ENCODE measurements at regions not wholly inside any gene's neighbourhood (a gene's known extent, or its start where the extent isn't known, plus 50 kb on each side); places are given as distances from the start of the nearest gene placed in this dataset.

DNA sequence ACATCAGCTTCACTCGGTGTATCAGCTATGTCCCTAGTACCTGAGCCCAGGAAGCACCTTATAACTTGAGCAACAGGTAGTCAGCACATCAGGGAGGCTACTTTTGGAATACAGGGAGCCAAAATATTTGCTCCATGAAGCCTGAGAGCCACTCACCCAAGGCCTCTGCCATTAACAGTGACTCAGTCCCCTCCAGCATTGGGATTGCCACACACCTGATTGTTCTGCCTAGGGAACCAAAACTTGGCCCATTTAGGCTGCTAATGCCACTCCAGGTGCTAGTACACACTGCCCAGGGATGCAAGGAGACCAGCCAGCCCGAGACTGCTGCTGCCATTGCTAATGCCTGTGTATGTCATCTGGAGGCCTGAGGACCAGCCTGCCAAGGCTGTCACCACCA is 773.6 kb upstream of the TENM4 start:
- TF ChIP-seq, protein P1, sequence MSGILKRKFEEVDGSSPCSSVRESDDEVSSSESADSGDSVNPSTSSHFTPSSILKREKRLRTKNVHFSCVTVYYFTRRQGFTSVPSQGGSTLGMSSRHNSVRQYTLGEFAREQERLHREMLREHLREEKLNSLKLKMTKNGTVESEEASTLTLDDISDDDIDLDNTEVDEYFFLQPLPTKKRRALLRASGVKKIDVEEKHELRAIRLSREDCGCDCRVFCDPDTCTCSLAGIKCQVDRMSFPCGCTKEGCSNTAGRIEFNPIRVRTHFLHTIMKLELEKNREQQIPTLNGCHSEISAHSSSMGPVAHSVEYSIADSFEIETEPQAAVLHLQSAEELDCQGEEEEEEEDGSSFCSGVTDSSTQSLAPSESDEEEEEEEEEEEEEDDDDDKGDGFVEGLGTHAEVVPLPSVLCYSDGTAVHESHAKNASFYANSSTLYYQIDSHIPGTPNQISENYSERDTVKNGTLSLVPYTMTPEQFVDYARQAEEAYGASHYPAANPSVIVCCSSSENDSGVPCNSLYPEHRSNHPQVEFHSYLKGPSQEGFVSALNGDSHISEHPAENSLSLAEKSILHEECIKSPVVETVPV (CRISPR knock-in tag; IDR thresholded peaks at IDR 0.05) = no peak
- no peak for TF ChIP-seq ARNTL (CRISPR knock-in tag; IDR thresholded peaks at IDR 0.05; ENCODE audit: borderline replicate concordance, low read depth)
- TF ChIP-seq SNAI2 (CRISPR knock-in tag; IDR thresholded peaks at IDR 0.05) = no peak
- no peak for TF ChIP-seq BACH2 (CRISPR knock-in tag; IDR thresholded peaks at IDR 0.05; ENCODE audit: borderline replicate concordance)
- TF ChIP-seq ZC3H10 (CRISPR knock-in tag; IDR thresholded peaks at IDR 0.05) = no peak
- TF ChIP-seq ZFP3 (CRISPR knock-in tag; IDR thresholded peaks at IDR 0.05) = no peak
- no peak for TF ChIP-seq TCF4 (CRISPR knock-in tag; IDR thresholded peaks at IDR 0.05; ENCODE audit: borderline replicate concordance)
- TF ChIP-seq, protein P2, sequence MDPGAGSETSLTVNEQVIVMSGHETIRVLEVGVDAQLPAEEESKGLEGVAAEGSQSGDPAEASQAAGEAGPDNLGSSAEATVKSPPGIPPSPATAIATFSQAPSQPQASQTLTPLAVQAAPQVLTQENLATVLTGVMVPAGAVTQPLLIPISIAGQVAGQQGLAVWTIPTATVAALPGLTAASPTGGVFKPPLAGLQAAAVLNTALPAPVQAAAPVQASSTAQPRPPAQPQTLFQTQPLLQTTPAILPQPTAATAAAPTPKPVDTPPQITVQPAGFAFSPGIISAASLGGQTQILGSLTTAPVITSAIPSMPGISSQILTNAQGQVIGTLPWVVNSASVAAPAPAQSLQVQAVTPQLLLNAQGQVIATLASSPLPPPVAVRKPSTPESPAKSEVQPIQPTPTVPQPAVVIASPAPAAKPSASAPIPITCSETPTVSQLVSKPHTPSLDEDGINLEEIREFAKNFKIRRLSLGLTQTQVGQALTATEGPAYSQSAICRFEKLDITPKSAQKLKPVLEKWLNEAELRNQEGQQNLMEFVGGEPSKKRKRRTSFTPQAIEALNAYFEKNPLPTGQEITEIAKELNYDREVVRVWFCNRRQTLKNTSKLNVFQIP (CRISPR knock-in tag; IDR thresholded peaks at IDR 0.05; ENCODE audit: borderline replicate concordance, low read depth) = no peak
- no peak for TF ChIP-seq TOX (CRISPR knock-in tag; IDR thresholded peaks at IDR 0.05; ENCODE audit: borderline replicate concordance)
- TF ChIP-seq OSR1 (CRISPR knock-in tag; IDR thresholded peaks at IDR 0.05) = no peak
- TF ChIP-seq, protein P3, sequence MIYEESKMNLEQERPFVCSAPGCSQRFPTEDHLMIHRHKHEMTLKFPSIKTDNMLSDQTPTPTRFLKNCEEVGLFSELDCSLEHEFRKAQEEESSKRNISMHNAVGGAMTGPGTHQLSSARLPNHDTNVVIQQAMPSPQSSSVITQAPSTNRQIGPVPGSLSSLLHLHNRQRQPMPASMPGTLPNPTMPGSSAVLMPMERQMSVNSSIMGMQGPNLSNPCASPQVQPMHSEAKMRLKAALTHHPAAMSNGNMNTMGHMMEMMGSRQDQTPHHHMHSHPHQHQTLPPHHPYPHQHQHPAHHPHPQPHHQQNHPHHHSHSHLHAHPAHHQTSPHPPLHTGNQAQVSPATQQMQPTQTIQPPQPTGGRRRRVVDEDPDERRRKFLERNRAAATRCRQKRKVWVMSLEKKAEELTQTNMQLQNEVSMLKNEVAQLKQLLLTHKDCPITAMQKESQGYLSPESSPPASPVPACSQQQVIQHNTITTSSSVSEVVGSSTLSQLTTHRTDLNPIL (CRISPR knock-in tag; IDR thresholded peaks at IDR 0.05; ENCODE audit: low read depth) = no peak
- no peak for TF ChIP-seq PPARA (CRISPR knock-in tag; IDR thresholded peaks at IDR 0.05; ENCODE audit: borderline replicate concordance)
- TF ChIP-seq ZNF565 (CRISPR knock-in tag; conservative IDR thresholded peaks at IDR 0.05; ENCODE audit: low read depth) = no peak
- TF ChIP-seq, protein P4, sequence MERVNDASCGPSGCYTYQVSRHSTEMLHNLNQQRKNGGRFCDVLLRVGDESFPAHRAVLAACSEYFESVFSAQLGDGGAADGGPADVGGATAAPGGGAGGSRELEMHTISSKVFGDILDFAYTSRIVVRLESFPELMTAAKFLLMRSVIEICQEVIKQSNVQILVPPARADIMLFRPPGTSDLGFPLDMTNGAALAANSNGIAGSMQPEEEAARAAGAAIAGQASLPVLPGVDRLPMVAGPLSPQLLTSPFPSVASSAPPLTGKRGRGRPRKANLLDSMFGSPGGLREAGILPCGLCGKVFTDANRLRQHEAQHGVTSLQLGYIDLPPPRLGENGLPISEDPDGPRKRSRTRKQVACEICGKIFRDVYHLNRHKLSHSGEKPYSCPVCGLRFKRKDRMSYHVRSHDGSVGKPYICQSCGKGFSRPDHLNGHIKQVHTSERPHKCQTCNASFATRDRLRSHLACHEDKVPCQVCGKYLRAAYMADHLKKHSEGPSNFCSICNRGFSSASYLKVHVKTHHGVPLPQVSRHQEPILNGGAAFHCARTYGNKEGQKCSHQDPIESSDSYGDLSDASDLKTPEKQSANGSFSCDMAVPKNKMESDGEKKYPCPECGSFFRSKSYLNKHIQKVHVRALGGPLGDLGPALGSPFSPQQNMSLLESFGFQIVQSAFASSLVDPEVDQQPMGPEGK (CRISPR knock-in tag; IDR thresholded peaks at IDR 0.05; ENCODE audit: borderline replicate concordance) = no peak
- ATAC-seq = no peak

DNA sequence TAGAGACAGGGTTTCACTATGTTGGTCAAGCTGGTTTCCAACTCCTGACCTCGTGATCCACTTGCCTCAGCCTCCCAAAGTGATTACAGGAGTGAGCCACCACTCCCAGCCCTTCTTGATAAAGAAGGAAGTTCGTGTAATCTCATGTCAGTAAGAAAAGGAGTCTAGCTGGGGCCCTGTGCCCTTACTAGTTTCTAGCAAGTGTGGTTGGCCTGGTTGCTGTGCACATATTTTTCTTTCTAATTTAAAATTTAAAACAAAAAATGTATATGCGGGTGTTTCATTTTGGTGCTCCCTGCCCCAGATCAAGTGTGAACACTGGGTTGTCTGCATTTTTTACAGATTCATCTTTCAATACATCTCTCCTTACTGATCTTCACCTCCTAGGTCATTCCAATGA is 770.8 kb upstream of the TENM4 start:
- no peak for ATAC-seq
- TF ChIP-seq, protein P5, sequence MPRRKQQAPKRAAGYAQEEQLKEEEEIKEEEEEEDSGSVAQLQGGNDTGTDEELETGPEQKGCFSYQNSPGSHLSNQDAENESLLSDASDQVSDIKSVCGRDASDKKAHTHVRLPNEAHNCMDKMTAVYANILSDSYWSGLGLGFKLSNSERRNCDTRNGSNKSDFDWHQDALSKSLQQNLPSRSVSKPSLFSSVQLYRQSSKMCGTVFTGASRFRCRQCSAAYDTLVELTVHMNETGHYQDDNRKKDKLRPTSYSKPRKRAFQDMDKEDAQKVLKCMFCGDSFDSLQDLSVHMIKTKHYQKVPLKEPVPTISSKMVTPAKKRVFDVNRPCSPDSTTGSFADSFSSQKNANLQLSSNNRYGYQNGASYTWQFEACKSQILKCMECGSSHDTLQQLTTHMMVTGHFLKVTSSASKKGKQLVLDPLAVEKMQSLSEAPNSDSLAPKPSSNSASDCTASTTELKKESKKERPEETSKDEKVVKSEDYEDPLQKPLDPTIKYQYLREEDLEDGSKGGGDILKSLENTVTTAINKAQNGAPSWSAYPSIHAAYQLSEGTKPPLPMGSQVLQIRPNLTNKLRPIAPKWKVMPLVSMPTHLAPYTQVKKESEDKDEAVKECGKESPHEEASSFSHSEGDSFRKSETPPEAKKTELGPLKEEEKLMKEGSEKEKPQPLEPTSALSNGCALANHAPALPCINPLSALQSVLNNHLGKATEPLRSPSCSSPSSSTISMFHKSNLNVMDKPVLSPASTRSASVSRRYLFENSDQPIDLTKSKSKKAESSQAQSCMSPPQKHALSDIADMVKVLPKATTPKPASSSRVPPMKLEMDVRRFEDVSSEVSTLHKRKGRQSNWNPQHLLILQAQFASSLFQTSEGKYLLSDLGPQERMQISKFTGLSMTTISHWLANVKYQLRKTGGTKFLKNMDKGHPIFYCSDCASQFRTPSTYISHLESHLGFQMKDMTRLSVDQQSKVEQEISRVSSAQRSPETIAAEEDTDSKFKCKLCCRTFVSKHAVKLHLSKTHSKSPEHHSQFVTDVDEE (CRISPR knock-in tag; IDR thresholded peaks at IDR 0.05) = no peak
- TF ChIP-seq TCF4 (CRISPR knock-in tag; IDR thresholded peaks at IDR 0.05; ENCODE audit: borderline replicate concordance) (no peak), ZNF8 (CRISPR knock-in tag; IDR thresholded peaks at IDR 0.05) (no peak), RARB (CRISPR knock-in tag; IDR thresholded peaks at IDR 0.05) (no peak), BACH2 (CRISPR knock-in tag; IDR thresholded peaks at IDR 0.05; ENCODE audit: borderline replicate concordance) (no peak), ISL1 (CRISPR knock-in tag; IDR thresholded peaks at IDR 0.05) (no peak), ZNF565 (CRISPR knock-in tag; conservative IDR thresholded peaks at IDR 0.05; ENCODE audit: low read depth) (no peak), ZFP30 (CRISPR knock-in tag; IDR thresholded peaks at IDR 0.05) (no peak), SNAI2 (CRISPR knock-in tag; IDR thresholded peaks at IDR 0.05) (no peak)
- TF ChIP-seq, protein P1 (CRISPR knock-in tag; IDR thresholded peaks at IDR 0.05) = no peak
- TF ChIP-seq, protein P4 (CRISPR knock-in tag; IDR thresholded peaks at IDR 0.05; ENCODE audit: borderline replicate concordance) = no peak
- TF ChIP-seq, protein P2 (CRISPR knock-in tag; IDR thresholded peaks at IDR 0.05; ENCODE audit: borderline replicate concordance, low read depth) = no peak

Data from SK-N-SH treated with all-trans-retinoic acid at 6 μM for 48 hours (cell line).